SK-N-MC (cell line): ENCODE measurements at regions not wholly inside any gene's neighbourhood (a gene's known extent, or its start where the extent isn't known, plus 50 kb on each side); places are given as distances from the start of the nearest gene placed in this dataset.

Experiments
- DNase-seq: peaks from one replicate; pipeline ENCODE4 v3.0.0-alpha.2; 2011; ENCODE audit warnings: low read depth, low spot score
- H3K27ac ChIP-seq: fragments of 200-600 bp; sonication (generic); 2 replicates; pipeline ENCODE4 v1.5.1; 2016; ENCODE audit warnings: mixed run types
- H3K36me3 ChIP-seq: fragments of 200-600 bp; sonication (generic); 2 replicates; pipeline ENCODE4 v1.6.1; 2017; ENCODE audit warnings: antibody characterized with exemption, low read length, mixed read lengths; ENCODE audit not compliant: insufficient read depth
- H3K4me3 ChIP-seq: fragments of 200-600 bp; sonication (generic); 2 replicates; pipeline ENCODE4 v1.5.1; 2016
- H3K9ac ChIP-seq: fragments of 200-600 bp; sonication (generic); 2 replicates; pipeline ENCODE4 v1.8.0; 2017; ENCODE audit warnings: mixed run types, mixed read lengths; ENCODE audit not compliant: insufficient read length
- H3K9me3 ChIP-seq: fragments of 200-600 bp; sonication (generic); 2 replicates; pipeline ENCODE4 v1.6.1; 2017; ENCODE audit warnings: low read depth, mild to moderate bottlenecking, antibody characterized with exemption, low read length, moderate library complexity, mixed read lengths
- EZH2 ChIP-seq: fragments of 200-600 bp; sonication (generic); IDR thresholded peaks from one replicate; pipeline ENCODE4 v1.6.1; 2017; ENCODE audit warnings: antibody characterized with exemption
- FOXP2 ChIP-seq: optimal IDR thresholded peaks from 2 replicates; pipeline ENCODE3; 2011; ENCODE audit warnings: mild to moderate bottlenecking, moderate library complexity; ENCODE audit not compliant: insufficient read depth; ENCODE audit errors: extremely low read length, control extremely low read depth
- POLR2AphosphoS5 ChIP-seq: IDR thresholded peaks from 2 replicates; pipeline ENCODE4 v1.6.1; 2012; ENCODE audit warnings: mild to moderate bottlenecking, low read depth, low read length, borderline replicate concordance

GRCh38 chr2:60298006-60298696 is 255.3 kb downstream of the BCL11A start:
- Histone ChIP-seq H3K36me3 (no peaks in the 10 kb centered on the region), H3K4me3 (peak overlapping the region; percentile 40; the same call in 1 of the 2 replicates), H3K27ac (no peak overlapping the region), H3K9me3 (no peaks in the 10 kb centered on the region), H3K9ac (no peak overlapping the region)
- DNase-seq, result no peak
- TF ChIP-seq FOXP2 (no peak), POLR2AphosphoS5 (no peak), EZH2 (no peak)

GRCh38 chr2:60297296-60298005 is 256.0 kb downstream of the BCL11A start:
- no peak overlapping the region for H3K27ac ChIP-seq
- DNase-seq, result no peak
- TF ChIP-seq FOXP2 (no peak), EZH2 (no peak), POLR2AphosphoS5 (no peak)
- no peak overlapping the region for H3K9ac ChIP-seq
- H3K36me3 ChIP-seq, result no peaks in the 10 kb centered on the region
- H3K9me3 ChIP-seq, result no peaks in the 10 kb centered on the region
- H3K4me3 ChIP-seq, result peak overlapping the region; percentile 40; the same call in 1 of the 2 replicates

- Histone ChIP-seq H3K36me3 (no peaks in the 10 kb centered on the region), H3K9me3 (no peaks in the 10 kb centered on the region), H3K9ac (no peak overlapping the region), H3K27ac (no peak overlapping the region), H3K4me3 (no peak overlapping the region)
- no peak for DNase-seq
- TF ChIP-seq POLR2AphosphoS5, result no peak
- no peak for TF ChIP-seq FOXP2
- TF ChIP-seq EZH2, result no peak
Observed at GRCh38 chr2:60296219-60296955, 257.1 kb downstream of the BCL11A start.

- TF ChIP-seq POLR2AphosphoS5 (no peak), FOXP2 (no peak), EZH2 (no peak)
- DNase-seq, result no peak
Observed at GRCh38 chr2:60295636-60295962, 257.9 kb downstream of the BCL11A start.

GRCh38 chr2:60294901-60295635 is 258.4 kb downstream of the BCL11A start:
- Histone ChIP-seq H3K4me3 (no peak overlapping the region), H3K36me3 (no peaks in the 10 kb centered on the region), H3K9me3 (no peaks in the 10 kb centered on the region), H3K9ac (no peak overlapping the region), H3K27ac (no peak overlapping the region)
- no peak for DNase-seq
- no peak for TF ChIP-seq EZH2
- no peak for TF ChIP-seq FOXP2
- TF ChIP-seq POLR2AphosphoS5, result no peak

More at GRCh38 chr2:60295636-60295962, 257.9 kb downstream of the BCL11A start:
- Histone ChIP-seq H3K27ac (no peak overlapping the region), H3K9me3 (no peaks in the 10 kb centered on the region), H3K9ac (no peak overlapping the region), H3K4me3 (no peak overlapping the region), H3K36me3 (no peaks in the 10 kb centered on the region)

- TF ChIP-seq FOXP2, result no peak
- TF ChIP-seq EZH2, result no peak
- no peak for TF ChIP-seq POLR2AphosphoS5
- Histone ChIP-seq H3K9me3 (no peaks in the 10 kb centered on the region), H3K36me3 (no peaks in the 10 kb centered on the region), H3K27ac (no peak overlapping the region), H3K4me3 (no peak overlapping the region), H3K9ac (no peak overlapping the region)
- no peak for DNase-seq
Observed at GRCh38 chr2:60292242-60292641, 261.2 kb downstream of the BCL11A start.

- Histone ChIP-seq H3K4me3 (no peak overlapping the region), H3K9ac (no peak overlapping the region), H3K27ac (no peak overlapping the region), H3K9me3 (no peaks in the 10 kb centered on the region), H3K36me3 (no peaks in the 10 kb centered on the region)
- TF ChIP-seq FOXP2 (no peak), POLR2AphosphoS5 (no peak), EZH2 (no peak)
- no peak for DNase-seq
Observed at GRCh38 chr2:60290509-60290908, 262.9 kb downstream of the BCL11A start.
